Endothelial cell of umbilical vein (primary cell): ENCODE measurements at regions not wholly inside any gene's neighbourhood (a gene's known extent, or its start where the extent isn't known, plus 50 kb on each side); places are given as distances from the start of the nearest gene placed in this dataset.

Experiments
- BruUV-seq: library from RNA; stranded (reverse); fragments of 400-500 nt; replicated peaks from 2 replicates; lab custom pipeline; 2021; lab: Mats Ljungman, UMichigan
- CTCF ChIA-PET: fragments of 300-600, 350-600 bp; sonication (Branson Sonifier 250); formaldehyde crosslinking; loops from one replicate; lab custom pipeline; 2021; ENCODE audit warnings: antibody characterized with exemption, inconsistent platforms; lab: Charles Lee
- POLR2A ChIA-PET: fragments of 300-600, 350-600 bp; sonication (Branson Sonifier 250); formaldehyde crosslinking; loops from one replicate; lab custom pipeline; 2021; ENCODE audit warnings: antibody characterized with exemption, inconsistent platforms; lab: Charles Lee
- DNase-seq: peaks from one replicate; pipeline ENCODE4 v3.0.0-alpha.2; 2011; ENCODE audit warnings: low read depth, low spot score
- FAIRE-seq: peaks from 2 replicates; lab custom pipeline; 2011; peaks lifted over from hg19 to GRCh38; lab: Jason Lieb, UNC
- H2AFZ ChIP-seq: 2 replicates; pipeline ENCODE4 v1.6.0; 2012; ENCODE audit warnings: low read depth, low read length, control low read depth, inconsistent platforms
- H3K27ac ChIP-seq: 2 replicates; pipeline ENCODE4 v1.5.1; 2011; ENCODE audit warnings: low read depth, mild to moderate bottlenecking, control low read depth, low read length, moderate library complexity; ENCODE audit not compliant: insufficient read depth
- H3K27me3 ChIP-seq, 2 experiments: 2 replicates each; pipeline versions ENCODE4 v1.6.0 to v1.6.1; 2011; ENCODE audit warnings: low read length in 2 of 2, mixed read lengths in 1 of 2; ENCODE audit not compliant: control insufficient read depth in 2 of 2, insufficient read depth in 2 of 2
- H3K36me3 ChIP-seq, 2 experiments: 2 replicates in 1 of 2; 3 replicates in 1 of 2; pipeline ENCODE4 v1.5.1; 2011; ENCODE audit warnings: low read length in 2 of 2, mild to moderate bottlenecking in 1 of 2, moderate library complexity in 1 of 2; ENCODE audit not compliant: control insufficient read depth in 2 of 2, insufficient read depth in 2 of 2; ENCODE audit errors: extremely low read depth in 1 of 2
- H3K4me1 ChIP-seq: 3 replicates; pipeline ENCODE4 v1.5.1; 2011; ENCODE audit warnings: mild to moderate bottlenecking, low read length; ENCODE audit not compliant: control insufficient read depth, insufficient read depth; ENCODE audit errors: extremely low read depth
- H3K4me2 ChIP-seq: 2 replicates; pipeline ENCODE4 v1.6.1; 2011; ENCODE audit warnings: low read length, control low read depth, mixed read lengths; ENCODE audit not compliant: insufficient read depth
- H3K4me3 ChIP-seq, 3 experiments: fragments of 200-600 bp in 1 of 3; sonication (generic), shearing (Covaris generic) in 1 of 3; replicated peaks in 1 of 3; 2 replicates each; pipeline ENCODE4 v1.5.1; 2011 to 2016; ENCODE audit warnings: control low read depth in 3 of 3, low read length in 3 of 3, mild to moderate bottlenecking in 2 of 3, inconsistent platforms in 1 of 3, low read depth in 1 of 3, moderate library complexity in 1 of 3; ENCODE audit not compliant: insufficient read depth in 1 of 3
- H3K79me2 ChIP-seq: 2 replicates; pipeline ENCODE4 v1.6.0; 2012; ENCODE audit warnings: low read length, inconsistent platforms; ENCODE audit not compliant: control insufficient read depth, insufficient read depth
- H3K9ac ChIP-seq: replicated peaks from 2 replicates; pipeline ENCODE3; 2011; ENCODE audit warnings: low read length, control low read depth; ENCODE audit not compliant: insufficient read depth; ENCODE audit errors: extremely low read depth
- H3K9me1 ChIP-seq: replicated peaks from 3 replicates; pipeline ENCODE4 v1.6.0; 2011; ENCODE audit warnings: mild to moderate bottlenecking, low read length; ENCODE audit not compliant: control insufficient read depth, insufficient read depth; ENCODE audit errors: extremely low read depth
- H3K9me3 ChIP-seq: replicated peaks from 2 replicates; pipeline ENCODE4 v1.5.1; 2012; ENCODE audit warnings: low read length, inconsistent platforms; ENCODE audit not compliant: control insufficient read depth, insufficient read depth
- H4K20me1 ChIP-seq: replicated peaks from 2 replicates; pipeline ENCODE3; 2011; ENCODE audit warnings: mild to moderate bottlenecking, low read length; ENCODE audit not compliant: control insufficient read depth, insufficient read depth; ENCODE audit errors: extremely low read depth
- CTCF ChIP-seq, 2 donors: IDR thresholded peaks; 1 replicate in 1 of 2; 2 replicates in 1 of 2; pipeline ENCODE4 v1.5.1; 2011; ENCODE audit warnings: low read length in 2 of 2, mild to moderate bottlenecking in 2 of 2, moderate library complexity in 2 of 2, control low read depth in 1 of 2, inconsistent platforms in 1 of 2, low read depth in 1 of 2; ENCODE audit not compliant: insufficient read depth in 1 of 2; ENCODE audit errors: extremely low read depth in 1 of 2
- EZH2 ChIP-seq: IDR thresholded peaks from 2 replicates; pipeline ENCODE4 v1.6.1; 2012; ENCODE audit warnings: borderline replicate concordance, low read depth, mild to moderate bottlenecking, moderate library complexity, low read length, inconsistent platforms; ENCODE audit not compliant: severe bottlenecking
- FOS ChIP-seq: IDR thresholded peaks from 2 replicates; pipeline ENCODE4 v1.6.1; 2011; ENCODE audit warnings: mild to moderate bottlenecking, low read length, moderate library complexity, borderline replicate concordance; ENCODE audit not compliant: insufficient read depth
- GATA2 ChIP-seq: IDR thresholded peaks from 2 replicates; pipeline ENCODE4 v1.7.0; 2011; ENCODE audit warnings: low read depth, mild to moderate bottlenecking, moderate library complexity, mixed read lengths, low read length; ENCODE audit not compliant: insufficient read length, insufficient read depth
- JUN ChIP-seq: IDR thresholded peaks from 2 replicates; pipeline ENCODE4 v1.6.1; 2011; ENCODE audit warnings: borderline replicate concordance, low read depth; ENCODE audit not compliant: insufficient read length, insufficient read depth
- MAX ChIP-seq: IDR thresholded peaks from 2 replicates; pipeline ENCODE4 v1.6.1; 2011; ENCODE audit not compliant: insufficient read depth, insufficient read length
- MYC ChIP-seq: IDR thresholded peaks from one replicate; pipeline ENCODE4 v1.6.1; 2011; ENCODE audit warnings: mild to moderate bottlenecking, low read depth, low read length
- POLR2A ChIP-seq: IDR thresholded peaks from 2 replicates; pipeline ENCODE4 v1.6.1; 2012; ENCODE audit warnings: low read depth, mild to moderate bottlenecking, control low read depth, low read length
- POLR2AphosphoS5 ChIP-seq: IDR thresholded peaks from 2 replicates; pipeline ENCODE4 v1.6.1; 2012; ENCODE audit warnings: low read depth, mild to moderate bottlenecking, control low read depth, low read length, moderate library complexity; ENCODE audit not compliant: insufficient read depth
- dilution Hi-C: fragments of 300-500 bp; cut with MboI; formaldehyde crosslinking; loops from one replicate; pipeline ENCODE4 v1.15.0; 2019; ENCODE audit warnings: low sequenced_read_pairs; ENCODE audit not compliant: extremely low pct_ligation_motif_present
- intact Hi-C: fragments of 100-400 bp; cut with micrococcal nuclease; formaldehyde crosslinking; loops from one replicate; pipeline ENCODE4 v1.10.0; 2022

- FAIRE-seq, result no peak
- CTCF ChIA-PET, result no interaction called here
- H3K4me2 ChIP-seq, result no peak overlapping the region
- no peaks in the 10 kb centered on the region for H3K9me3 ChIP-seq
- no TSS peak for BruUV-seq
- H3K27me3 ChIP-seq, result no peaks in the 10 kb centered on the region
- H2AFZ ChIP-seq, result no peak overlapping the region
- no peaks in the 10 kb centered on the region for H3K79me2 ChIP-seq
- no peak for TF ChIP-seq MAX
- H3K9me1 ChIP-seq, result no peaks in the 10 kb centered on the region
- dilution Hi-C loops, result no loop called here
- H3K36me3 ChIP-seq, result no peaks in the 10 kb centered on the region
- H3K4me1 ChIP-seq, result no peaks in the 10 kb centered on the region
- no peak overlapping the region for H3K9ac ChIP-seq
- intact Hi-C loops, result no loop called here
- H3K4me3 ChIP-seq, result no peak overlapping the region
- POLR2A ChIA-PET, result no interaction called here
- H3K27ac ChIP-seq, result no peak overlapping the region
- H4K20me1 ChIP-seq, result no peaks in the 10 kb centered on the region
- no peak for DNase-seq
These were observed 130.1 kb upstream of the LHX5 start for GRCh38 chr12:113601656-113602263.

- TF ChIP-seq POLR2A (no peak), GATA2 (no peak), MYC (no peak), POLR2AphosphoS5 (no peak), JUN (no peak), CTCF (IDR thresholded peaks at IDR 0.05; ENCODE audit: extremely low read depth in 1 of 2, insufficient read depth in 1 of 2, low read depth in 1 of 2, low read length in 2 of 2) (no peak), FOS (no peak), MAX (no peak), EZH2 (no peak)
- no peak overlapping the region for H3K4me3 ChIP-seq
- no peak overlapping the region for H3K27ac ChIP-seq
- no peak overlapping the region for H3K9ac ChIP-seq
- DNase-seq, result no peak
- BruUV-seq, result no TSS peak
- no peaks in the 10 kb centered on the region for H3K9me1 ChIP-seq
- no peaks in the 10 kb centered on the region for H3K79me2 ChIP-seq
- no peak for FAIRE-seq
- ChIA-PET CTCF (no interaction called here), POLR2A (no interaction called here)
- no peak overlapping the region for H3K4me2 ChIP-seq
- intact Hi-C loops, result no loop called here
- no peaks in the 10 kb centered on the region for H3K36me3 ChIP-seq
- no peaks in the 10 kb centered on the region for H3K9me3 ChIP-seq
- no peaks in the 10 kb centered on the region for H3K4me1 ChIP-seq
- H4K20me1 ChIP-seq, result no peaks in the 10 kb centered on the region
- H2AFZ ChIP-seq, result no peak overlapping the region
- H3K27me3 ChIP-seq, result no peaks in the 10 kb centered on the region
- dilution Hi-C loops, result no loop called here
These were observed 127.2 kb upstream of the LHX5 start for GRCh38 chr12:113598815-113599406.
